SK-N-SH treated with all-trans-retinoic acid at 6 μM for 48 hours (cell line): ENCODE measurements at regions not wholly inside any gene's neighbourhood (a gene's known extent, or its start where the extent isn't known, plus 50 kb on each side); places are given as distances from the start of the nearest gene placed in this dataset.

Experiments
- ATAC-seq: fragments of 200-7000 bp; cut with Tn5 transposase; 3 replicates; pipeline ENCODE4 v1.9.1; 2020; ENCODE audit warnings: mild to moderate bottlenecking, moderate library complexity
- ARNTL ChIP-seq: fragments of 450-650 bp; formaldehyde crosslinking; IDR thresholded peaks from 2 replicates; pipeline ENCODE4 v1.5.0; 2020; ENCODE audit warnings: low read depth, mild to moderate bottlenecking, moderate library complexity, borderline replicate concordance
- BACH2 ChIP-seq: fragments of 250-450 bp; sonication (Bioruptor Pico); IDR thresholded peaks from 2 replicates; pipeline ENCODE4 v1.9.0; 2021; ENCODE audit warnings: mild to moderate bottlenecking, borderline replicate concordance
- CSDC2 ChIP-seq: fragments of 250-450 bp; sonication (Bioruptor Pico); IDR thresholded peaks from 2 replicates; pipeline ENCODE4 v1.5.0; 2020; ENCODE audit warnings: mild to moderate bottlenecking, moderate library complexity
- ESRRG ChIP-seq: fragments of 250-450 bp; sonication (Bioruptor Pico); IDR thresholded peaks from 2 replicates; pipeline ENCODE4 v1.6.1; 2021; ENCODE audit warnings: mild to moderate bottlenecking
- GLIS3 ChIP-seq: fragments of 250-450 bp; sonication (Bioruptor Pico); IDR thresholded peaks from 2 replicates; pipeline ENCODE4 v1.5.0; 2020; ENCODE audit warnings: mild to moderate bottlenecking, moderate library complexity
- ISL1 ChIP-seq: fragments of 250-450 bp; sonication (Bioruptor Pico); IDR thresholded peaks from 2 replicates; pipeline ENCODE4 v2.1.2; 2022; ENCODE audit warnings: mild to moderate bottlenecking, moderate library complexity
- OSR1 ChIP-seq: fragments of 250-450 bp; sonication (Bioruptor Pico); IDR thresholded peaks from 2 replicates; pipeline ENCODE4 v1.8.0; 2022; ENCODE audit warnings: moderate library complexity, mild to moderate bottlenecking, inconsistent platforms
- PPARA ChIP-seq: fragments of 250-450 bp; sonication (Bioruptor Pico); IDR thresholded peaks from 2 replicates; pipeline ENCODE4 v1.5.0; 2020; ENCODE audit warnings: mild to moderate bottlenecking, borderline replicate concordance
- RARB ChIP-seq: fragments of 250-450 bp; sonication (Bioruptor Pico); IDR thresholded peaks from 2 replicates; pipeline ENCODE4 v1.8.0; 2021; ENCODE audit warnings: mild to moderate bottlenecking, moderate library complexity
- SNAI2 ChIP-seq: fragments of 250-450 bp; sonication (Bioruptor Pico); IDR thresholded peaks from 2 replicates; pipeline ENCODE4 v1.5.0; 2020; ENCODE audit warnings: mild to moderate bottlenecking, moderate library complexity
- TCF4 ChIP-seq: fragments of 250-450 bp; sonication (Bioruptor Pico); IDR thresholded peaks from 2 replicates; pipeline ENCODE4 v1.8.0; 2021; ENCODE audit warnings: mild to moderate bottlenecking, moderate library complexity, borderline replicate concordance
- TOX ChIP-seq: fragments of 250-450 bp; sonication (Bioruptor Pico); IDR thresholded peaks from 2 replicates; pipeline ENCODE4 v1.8.0; 2021; ENCODE audit warnings: mild to moderate bottlenecking, moderate library complexity, borderline replicate concordance
- ZC3H10 ChIP-seq: fragments of 250-450 bp; sonication (Bioruptor Pico); IDR thresholded peaks from 2 replicates; pipeline ENCODE4 v1.5.1; 2021; ENCODE audit warnings: mild to moderate bottlenecking, moderate library complexity
- ZFP3 ChIP-seq: fragments of 250-450 bp; sonication (Bioruptor Pico); IDR thresholded peaks from 2 replicates; pipeline ENCODE4 v1.5.0; 2020; ENCODE audit warnings: mild to moderate bottlenecking, moderate library complexity
- ZFP30 ChIP-seq: fragments of 450-650 bp; formaldehyde crosslinking; IDR thresholded peaks from 2 replicates; pipeline ENCODE4 v1.5.0; 2022; ENCODE audit warnings: mild to moderate bottlenecking, moderate library complexity
- ZNF565 ChIP-seq: fragments of 450-650 bp; formaldehyde crosslinking; conservative IDR thresholded peaks from 2 replicates; pipeline ENCODE4 v1.5.0; 2020; ENCODE audit warnings: low read depth, mild to moderate bottlenecking, moderate library complexity
- ZNF8 ChIP-seq: fragments of 450-650 bp; formaldehyde crosslinking; IDR thresholded peaks from 2 replicates; pipeline ENCODE4 v1.5.0; 2020; ENCODE audit warnings: mild to moderate bottlenecking, moderate library complexity
- TF ChIP-seq, protein P1 (sequence below): fragments of 250-450 bp; sonication (Bioruptor Pico); IDR thresholded peaks from 2 replicates; pipeline ENCODE4 v1.5.0; 2020; ENCODE audit warnings: mild to moderate bottlenecking, moderate library complexity
- TF ChIP-seq, protein P2 (sequence below): fragments of 250-450 bp; sonication (Bioruptor Pico); IDR thresholded peaks from 2 replicates; pipeline ENCODE4 v1.8.0; 2021; ENCODE audit warnings: low read depth, mild to moderate bottlenecking, moderate library complexity, borderline replicate concordance
- TF ChIP-seq, protein P3 (sequence below): fragments of 250-450 bp; sonication (Bioruptor Pico); IDR thresholded peaks from 2 replicates; pipeline ENCODE4 v1.5.1; 2020; ENCODE audit warnings: low read depth, mild to moderate bottlenecking, moderate library complexity
- TF ChIP-seq, protein P4 (sequence below): fragments of 250-450 bp; sonication (Bioruptor Pico); IDR thresholded peaks from 2 replicates; pipeline ENCODE4 v1.5.1; 2021; ENCODE audit warnings: mild to moderate bottlenecking, moderate library complexity

DNA sequence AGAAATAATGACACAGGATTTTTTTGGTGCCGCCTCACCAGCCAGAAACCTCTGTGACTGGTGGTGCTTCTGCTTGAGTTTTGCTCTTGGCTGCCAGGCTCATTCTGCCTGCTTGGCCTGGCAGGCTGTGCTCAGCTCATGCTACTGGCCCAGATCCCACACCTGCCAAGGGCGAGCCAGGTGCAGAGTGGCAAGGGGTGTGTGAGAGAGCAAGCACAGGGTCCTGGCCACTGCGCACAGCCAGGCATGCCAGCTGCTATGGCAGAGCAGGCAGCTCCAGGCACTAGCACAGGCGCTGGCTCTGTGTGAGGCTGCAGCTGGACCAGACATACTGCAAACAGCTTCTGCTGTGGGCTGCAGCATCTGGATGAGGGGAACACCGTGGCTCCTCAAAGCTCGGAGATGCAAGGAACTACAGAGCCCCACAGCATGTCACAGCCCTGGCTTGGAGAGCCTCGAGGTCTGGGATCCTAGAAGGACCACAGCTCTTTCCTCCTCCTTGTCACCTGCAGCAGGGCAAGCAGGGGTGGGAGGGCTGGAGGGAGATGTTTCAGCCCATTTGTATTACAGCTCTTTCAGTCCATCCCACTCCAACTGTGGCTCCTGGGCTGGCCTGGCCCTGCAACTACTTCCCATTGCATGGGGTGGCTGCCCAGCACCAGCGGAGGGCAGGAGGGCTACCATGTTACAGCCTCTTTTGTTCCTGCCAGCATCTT is 313.4 kb upstream of the SEMA3C start:
- ATAC-seq = peak; percentile 68
- TF ChIP-seq RARB (CRISPR knock-in tag) (no peak), ZC3H10 (CRISPR knock-in tag) (no peak), TCF4 (CRISPR knock-in tag) (no peak), ISL1 (CRISPR knock-in tag) (no peak), TOX (CRISPR knock-in tag) (no peak), ZFP3 (no peak), ZNF565 (CRISPR knock-in tag) (no peak), BACH2 (CRISPR knock-in tag) (no peak), ZNF8 (CRISPR knock-in tag) (no peak), GLIS3 (CRISPR knock-in tag) (no peak), OSR1 (no peak), PPARA (CRISPR knock-in tag) (no peak), CSDC2 (CRISPR knock-in tag) (no peak)
- TF ChIP-seq, protein P1, sequence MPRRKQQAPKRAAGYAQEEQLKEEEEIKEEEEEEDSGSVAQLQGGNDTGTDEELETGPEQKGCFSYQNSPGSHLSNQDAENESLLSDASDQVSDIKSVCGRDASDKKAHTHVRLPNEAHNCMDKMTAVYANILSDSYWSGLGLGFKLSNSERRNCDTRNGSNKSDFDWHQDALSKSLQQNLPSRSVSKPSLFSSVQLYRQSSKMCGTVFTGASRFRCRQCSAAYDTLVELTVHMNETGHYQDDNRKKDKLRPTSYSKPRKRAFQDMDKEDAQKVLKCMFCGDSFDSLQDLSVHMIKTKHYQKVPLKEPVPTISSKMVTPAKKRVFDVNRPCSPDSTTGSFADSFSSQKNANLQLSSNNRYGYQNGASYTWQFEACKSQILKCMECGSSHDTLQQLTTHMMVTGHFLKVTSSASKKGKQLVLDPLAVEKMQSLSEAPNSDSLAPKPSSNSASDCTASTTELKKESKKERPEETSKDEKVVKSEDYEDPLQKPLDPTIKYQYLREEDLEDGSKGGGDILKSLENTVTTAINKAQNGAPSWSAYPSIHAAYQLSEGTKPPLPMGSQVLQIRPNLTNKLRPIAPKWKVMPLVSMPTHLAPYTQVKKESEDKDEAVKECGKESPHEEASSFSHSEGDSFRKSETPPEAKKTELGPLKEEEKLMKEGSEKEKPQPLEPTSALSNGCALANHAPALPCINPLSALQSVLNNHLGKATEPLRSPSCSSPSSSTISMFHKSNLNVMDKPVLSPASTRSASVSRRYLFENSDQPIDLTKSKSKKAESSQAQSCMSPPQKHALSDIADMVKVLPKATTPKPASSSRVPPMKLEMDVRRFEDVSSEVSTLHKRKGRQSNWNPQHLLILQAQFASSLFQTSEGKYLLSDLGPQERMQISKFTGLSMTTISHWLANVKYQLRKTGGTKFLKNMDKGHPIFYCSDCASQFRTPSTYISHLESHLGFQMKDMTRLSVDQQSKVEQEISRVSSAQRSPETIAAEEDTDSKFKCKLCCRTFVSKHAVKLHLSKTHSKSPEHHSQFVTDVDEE (CRISPR knock-in tag) = no peak
- TF ChIP-seq, protein P2, sequence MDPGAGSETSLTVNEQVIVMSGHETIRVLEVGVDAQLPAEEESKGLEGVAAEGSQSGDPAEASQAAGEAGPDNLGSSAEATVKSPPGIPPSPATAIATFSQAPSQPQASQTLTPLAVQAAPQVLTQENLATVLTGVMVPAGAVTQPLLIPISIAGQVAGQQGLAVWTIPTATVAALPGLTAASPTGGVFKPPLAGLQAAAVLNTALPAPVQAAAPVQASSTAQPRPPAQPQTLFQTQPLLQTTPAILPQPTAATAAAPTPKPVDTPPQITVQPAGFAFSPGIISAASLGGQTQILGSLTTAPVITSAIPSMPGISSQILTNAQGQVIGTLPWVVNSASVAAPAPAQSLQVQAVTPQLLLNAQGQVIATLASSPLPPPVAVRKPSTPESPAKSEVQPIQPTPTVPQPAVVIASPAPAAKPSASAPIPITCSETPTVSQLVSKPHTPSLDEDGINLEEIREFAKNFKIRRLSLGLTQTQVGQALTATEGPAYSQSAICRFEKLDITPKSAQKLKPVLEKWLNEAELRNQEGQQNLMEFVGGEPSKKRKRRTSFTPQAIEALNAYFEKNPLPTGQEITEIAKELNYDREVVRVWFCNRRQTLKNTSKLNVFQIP (CRISPR knock-in tag) = no peak
- TF ChIP-seq, protein P3, sequence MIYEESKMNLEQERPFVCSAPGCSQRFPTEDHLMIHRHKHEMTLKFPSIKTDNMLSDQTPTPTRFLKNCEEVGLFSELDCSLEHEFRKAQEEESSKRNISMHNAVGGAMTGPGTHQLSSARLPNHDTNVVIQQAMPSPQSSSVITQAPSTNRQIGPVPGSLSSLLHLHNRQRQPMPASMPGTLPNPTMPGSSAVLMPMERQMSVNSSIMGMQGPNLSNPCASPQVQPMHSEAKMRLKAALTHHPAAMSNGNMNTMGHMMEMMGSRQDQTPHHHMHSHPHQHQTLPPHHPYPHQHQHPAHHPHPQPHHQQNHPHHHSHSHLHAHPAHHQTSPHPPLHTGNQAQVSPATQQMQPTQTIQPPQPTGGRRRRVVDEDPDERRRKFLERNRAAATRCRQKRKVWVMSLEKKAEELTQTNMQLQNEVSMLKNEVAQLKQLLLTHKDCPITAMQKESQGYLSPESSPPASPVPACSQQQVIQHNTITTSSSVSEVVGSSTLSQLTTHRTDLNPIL = no peak

DNA sequence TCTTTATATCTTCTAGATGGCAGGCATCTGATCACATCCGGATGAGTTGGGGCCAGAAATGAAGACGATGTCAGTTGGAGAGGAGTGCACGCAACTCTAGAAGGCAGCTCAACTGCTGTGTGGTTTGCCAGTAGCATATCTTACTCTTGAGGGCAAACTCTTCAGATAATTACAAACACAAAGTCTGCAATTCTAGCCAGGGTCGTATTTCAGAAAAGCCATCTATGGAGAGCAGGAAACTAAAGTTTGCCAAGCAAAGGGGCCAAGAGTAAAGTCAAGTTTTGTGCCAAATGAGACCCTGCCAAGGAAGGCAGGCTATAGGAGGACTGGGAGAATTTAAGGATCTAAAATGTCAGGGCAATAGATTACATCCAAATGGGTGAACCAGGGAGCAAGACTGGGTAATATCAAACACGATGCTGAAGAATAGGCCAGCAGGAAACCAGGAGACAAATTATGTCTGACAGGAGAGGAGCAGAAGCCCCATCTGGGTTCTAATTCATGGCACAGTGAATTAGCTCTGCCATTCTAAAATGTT is 312.5 kb upstream of the SEMA3C start:
- TF ChIP-seq ZNF8 (CRISPR knock-in tag) (no peak), ZC3H10 (CRISPR knock-in tag) (0 out of 2 replicates have a peak, but pooled peaks have one; percentile 17), RARB (CRISPR knock-in tag) (peak; percentile 52; the same call in 1 of the 2 replicates), TOX (CRISPR knock-in tag) (peak; percentile 66; the same call in 1 of the 2 replicates), GLIS3 (CRISPR knock-in tag) (no peak), PPARA (CRISPR knock-in tag) (no peak), ESRRG (CRISPR knock-in tag) (no peak)
- TF ChIP-seq, protein P1 (CRISPR knock-in tag) = no peak
- TF ChIP-seq, protein P4, sequence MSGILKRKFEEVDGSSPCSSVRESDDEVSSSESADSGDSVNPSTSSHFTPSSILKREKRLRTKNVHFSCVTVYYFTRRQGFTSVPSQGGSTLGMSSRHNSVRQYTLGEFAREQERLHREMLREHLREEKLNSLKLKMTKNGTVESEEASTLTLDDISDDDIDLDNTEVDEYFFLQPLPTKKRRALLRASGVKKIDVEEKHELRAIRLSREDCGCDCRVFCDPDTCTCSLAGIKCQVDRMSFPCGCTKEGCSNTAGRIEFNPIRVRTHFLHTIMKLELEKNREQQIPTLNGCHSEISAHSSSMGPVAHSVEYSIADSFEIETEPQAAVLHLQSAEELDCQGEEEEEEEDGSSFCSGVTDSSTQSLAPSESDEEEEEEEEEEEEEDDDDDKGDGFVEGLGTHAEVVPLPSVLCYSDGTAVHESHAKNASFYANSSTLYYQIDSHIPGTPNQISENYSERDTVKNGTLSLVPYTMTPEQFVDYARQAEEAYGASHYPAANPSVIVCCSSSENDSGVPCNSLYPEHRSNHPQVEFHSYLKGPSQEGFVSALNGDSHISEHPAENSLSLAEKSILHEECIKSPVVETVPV (CRISPR knock-in tag) = no peak
- ATAC-seq = peak; percentile 87

DNA sequence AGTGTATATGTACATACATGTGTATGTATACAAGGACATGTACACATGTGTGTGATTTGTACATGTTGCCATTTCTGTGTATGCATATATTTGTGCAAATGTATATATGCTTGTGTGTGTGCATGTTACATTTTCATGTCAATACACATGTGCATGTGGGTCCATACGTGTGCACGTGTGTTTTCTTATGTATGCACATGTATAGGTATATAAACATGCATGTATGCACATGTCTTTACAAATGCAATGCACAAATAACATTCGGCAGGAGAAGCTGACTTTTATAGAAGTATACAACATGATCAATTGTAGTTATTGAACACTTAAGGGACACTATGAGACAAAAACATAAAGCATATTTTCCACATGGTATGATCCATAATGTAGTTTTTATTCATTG is 307.4 kb upstream of the SEMA3C start:
- no peak for ATAC-seq
- TF ChIP-seq ZFP30 = no peak
- no peak for TF ChIP-seq RARB (CRISPR knock-in tag)
- no peak for TF ChIP-seq ZNF8 (CRISPR knock-in tag)
- no peak for TF ChIP-seq ARNTL (CRISPR knock-in tag)
- no peak for TF ChIP-seq ISL1 (CRISPR knock-in tag)
- TF ChIP-seq ESRRG (CRISPR knock-in tag) = no peak
- TF ChIP-seq SNAI2 (CRISPR knock-in tag) = no peak
- TF ChIP-seq, protein P4 (CRISPR knock-in tag) = no peak
- TF ChIP-seq, protein P2 (CRISPR knock-in tag) = no peak
- no peak for TF ChIP-seq PPARA (CRISPR knock-in tag)
